Lower leg skin (tissue), 4 donors: ENCODE measurements at regions not wholly inside any gene's neighbourhood (a gene's known extent, or its start where the extent isn't known, plus 50 kb on each side); places are given as distances from the start of the nearest gene placed in this dataset.

Experiments
- DNase-seq, 2 donors: peaks; one replicate each; pipeline ENCODE4 v3.0.0-alpha.2; 2019; ENCODE audit warnings: low spot score in 2 of 2
- H3K4me3 ChIP-seq: fragments of 200-600 bp; sonication (generic); 2 replicates; pipeline ENCODE4 v1.5.1; 2017; ENCODE audit warnings: mild to moderate bottlenecking, low read depth; ENCODE audit not compliant: poor library complexity, severe bottlenecking
- CTCF ChIP-seq, 3 donors: fragments of 450-650 bp; IDR thresholded peaks; one replicate each; pipeline ENCODE4 v1.5.1; 2016; ENCODE audit warnings: antibody characterized with exemption in 3 of 3, mild to moderate bottlenecking in 3 of 3, moderate library complexity in 2 of 3
- POLR2A ChIP-seq, 2 donors: fragments of 450-650 bp; IDR thresholded peaks; one replicate each; pipeline ENCODE4 v1.6.1; 2016 to 2017; ENCODE audit warnings: antibody characterized with exemption in 2 of 2, mild to moderate bottlenecking in 1 of 2, moderate library complexity in 1 of 2
- WGBS, 2 donors: methylation state at CpG; one replicate each; pipeline ENCODE4 v1.1.5; 2018; 5-methylcytosine and 5-hydroxymethylcytosine counted together
- intact Hi-C: fragments of 100-400 bp; cut with DNase I; formaldehyde crosslinking; loops from one replicate; pipeline ENCODE4 v1.15.0; 2023; ENCODE audit warnings: low total_unique reads

GRCh38 chr4:131046821-131047220 lies 1950.9 kb downstream of the C4orf33 start:
- intact Hi-C loops, result no loop called here
- TF ChIP-seq CTCF (IDR thresholded peaks at IDR 0.05) (no peak), POLR2A (IDR thresholded peaks at IDR 0.05) (no peak)
- no peak for DNase-seq
- WGBS, 2 donors, result 83 to 86% methylated on average over 4 of the region's 4 CpGs
- H3K4me3 ChIP-seq, result no peak overlapping the region

- intact Hi-C loops, result no loop called here
- WGBS, 2 donors, result 77 to 82% methylated on average over 2 of the region's 2 CpGs
- no peak for DNase-seq
- no peak overlapping the region for H3K4me3 ChIP-seq
- TF ChIP-seq POLR2A (IDR thresholded peaks at IDR 0.05), result no peak
- TF ChIP-seq CTCF (IDR thresholded peaks at IDR 0.05), result no peak
Observed at GRCh38 chr4:131052646-131053045, 1956.7 kb downstream of the C4orf33 start.

GRCh38 chr4:131054489-131055019 lies 1958.6 kb downstream of the C4orf33 start:
- WGBS, 2 donors, result 71 to 78% methylated on average over 8 of the region's 8 CpGs
- no peak for TF ChIP-seq CTCF (IDR thresholded peaks at IDR 0.05)
- intact Hi-C loops, result no loop called here
- no peak overlapping the region for H3K4me3 ChIP-seq
- no peak for DNase-seq

- WGBS, 2 donors, result 80 to 86% methylated on average over 1 of the region's 1 CpG
- intact Hi-C loops, result no loop called here
- no peak overlapping the region for H3K4me3 ChIP-seq
- TF ChIP-seq POLR2A (IDR thresholded peaks at IDR 0.05), result no peak
- no peak for TF ChIP-seq CTCF (IDR thresholded peaks at IDR 0.05)
- no peak for DNase-seq
Observed at GRCh38 chr4:131061734-131062133, 1965.8 kb downstream of the C4orf33 start.

- TF ChIP-seq CTCF (IDR thresholded peaks at IDR 0.05) (no peak), POLR2A (IDR thresholded peaks at IDR 0.05) (no peak)
- no peak overlapping the region for H3K4me3 ChIP-seq
- no peak for DNase-seq
- intact Hi-C loops, result no loop called here
- WGBS, 2 donors, result 88 to 89% methylated on average over 5 of the region's 5 CpGs
Observed at GRCh38 chr4:131063878-131064277, 1967.9 kb downstream of the C4orf33 start.

- no peak for DNase-seq
- TF ChIP-seq CTCF (IDR thresholded peaks at IDR 0.05) (no peak), POLR2A (IDR thresholded peaks at IDR 0.05) (no peak)
- H3K4me3 ChIP-seq, result no peak overlapping the region
- intact Hi-C loops, result no loop called here
Observed at GRCh38 chr4:131081069-131081468, 1985.1 kb downstream of the C4orf33 start.
